Ureter (tissue), 1 donor: ENCODE measurements at regions not wholly inside any gene's neighbourhood (a gene's known extent, or its start where the extent isn't known, plus 50 kb on each side); places are given as distances from the start of the nearest gene placed in this dataset.

Source experiments
- DNase-seq: peaks from one replicate; pipeline ENCODE4 v3.0.0-alpha.2; 2020; ENCODE audit warnings: low spot score
- donor health status: DM: yes; HTN: yes; CAD: no.

DNA sequence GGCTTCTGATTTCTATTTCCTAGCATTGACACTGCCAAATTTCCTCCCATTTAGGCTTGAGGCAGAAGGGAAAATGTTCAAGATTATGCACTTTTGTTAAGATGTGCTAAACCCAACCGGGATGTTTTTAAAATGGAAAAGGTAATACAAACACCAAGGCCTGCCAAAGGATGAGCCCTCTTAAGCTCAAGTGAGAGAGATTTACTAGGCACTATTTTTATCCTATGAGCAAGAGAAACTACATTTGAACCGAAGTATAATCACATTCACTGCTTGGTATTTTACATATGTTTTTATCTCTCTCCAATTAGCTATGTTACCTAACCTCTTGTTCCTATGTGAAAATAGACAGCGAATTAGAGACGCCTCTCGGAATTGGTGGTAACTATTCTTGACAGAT is 295.8 kb downstream of the GABRB3 start:
- DNase-seq = no peak

DNA sequence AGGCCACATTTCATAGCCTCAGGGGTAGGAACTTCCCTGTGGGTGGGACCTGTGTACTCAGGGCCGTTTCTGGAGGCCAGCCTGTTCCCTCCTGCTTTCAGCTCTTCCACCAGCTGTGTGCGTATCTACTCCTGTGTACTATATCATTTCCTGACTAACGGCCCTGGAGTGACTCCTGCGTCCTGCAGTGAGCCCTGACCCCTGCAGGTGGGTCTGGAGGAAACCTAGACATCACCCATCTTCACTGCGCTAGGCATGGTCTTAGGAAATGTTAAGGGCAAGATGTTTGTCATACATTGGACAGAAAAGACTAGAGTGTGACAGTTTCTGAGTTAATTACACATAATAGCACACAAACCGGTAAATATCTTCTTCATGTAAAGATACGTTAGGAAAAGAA is 297.3 kb downstream of the GABRB3 start:
- no peak for DNase-seq

DNA sequence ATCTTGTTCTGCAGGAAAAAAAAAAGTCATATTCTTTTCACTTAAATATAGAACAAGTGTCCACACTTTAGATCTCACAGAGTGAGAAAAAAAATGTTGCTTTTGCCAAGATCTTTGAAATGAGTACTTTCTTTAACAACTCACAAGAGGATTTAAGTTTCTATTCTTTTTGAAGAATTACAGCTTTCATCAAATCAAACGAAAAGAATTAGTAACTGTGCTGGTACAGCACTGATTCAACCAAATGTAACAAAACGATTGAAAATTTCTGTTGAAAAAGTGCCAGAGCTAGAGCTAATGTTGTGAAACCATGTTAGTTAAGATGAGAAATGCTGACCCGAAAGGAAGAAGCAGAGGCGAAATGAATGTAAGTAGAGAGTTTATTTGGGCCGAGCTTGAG is 300.2 kb downstream of the GABRB3 start:
- no peak for DNase-seq

GRCh38 chr15:26461847-26462608 is 310.8 kb downstream of the GABRB3 start:
- DNase-seq = no peak

DNA sequence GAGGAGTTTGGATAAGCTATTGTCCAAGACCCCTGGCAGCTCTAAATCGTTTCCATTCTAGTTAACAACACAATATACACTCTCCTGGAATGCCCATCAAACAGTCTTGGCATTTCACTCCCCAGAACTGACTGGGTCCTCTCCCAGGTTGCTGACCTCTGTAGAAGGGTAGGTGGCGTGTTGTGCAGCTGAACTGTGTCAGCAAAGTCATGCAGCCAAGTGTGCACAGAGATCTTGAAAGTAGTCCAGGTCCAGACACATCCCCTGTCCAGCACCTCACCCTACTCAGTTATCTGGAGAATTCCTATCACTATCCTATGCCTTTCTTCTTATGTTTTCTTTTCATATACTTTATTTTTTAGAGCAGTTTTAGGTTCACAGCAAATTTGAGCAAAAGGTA is 312.7 kb downstream of the GABRB3 start:
- no peak for DNase-seq

DNA sequence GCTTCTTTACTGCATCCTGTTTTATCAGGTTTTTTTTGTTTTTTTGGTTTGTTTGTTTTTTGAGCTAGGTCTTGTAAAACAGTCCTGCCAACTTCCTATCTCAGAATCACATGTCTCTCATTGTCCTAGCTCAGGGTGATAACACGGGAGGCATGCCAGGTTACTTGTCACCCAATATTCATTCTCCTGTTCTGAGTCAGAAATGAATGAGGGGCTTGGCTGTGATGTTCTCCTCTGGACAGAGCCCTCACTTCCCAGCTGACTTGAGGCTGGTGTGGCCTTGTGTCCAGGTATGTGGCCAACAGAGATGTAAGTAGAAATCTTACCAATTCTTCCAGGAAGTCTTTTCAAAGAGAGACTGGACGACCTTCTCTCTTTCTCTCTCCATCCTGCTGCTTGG is 317.0 kb downstream of the GABRB3 start:
- DNase-seq = no peak

DNA sequence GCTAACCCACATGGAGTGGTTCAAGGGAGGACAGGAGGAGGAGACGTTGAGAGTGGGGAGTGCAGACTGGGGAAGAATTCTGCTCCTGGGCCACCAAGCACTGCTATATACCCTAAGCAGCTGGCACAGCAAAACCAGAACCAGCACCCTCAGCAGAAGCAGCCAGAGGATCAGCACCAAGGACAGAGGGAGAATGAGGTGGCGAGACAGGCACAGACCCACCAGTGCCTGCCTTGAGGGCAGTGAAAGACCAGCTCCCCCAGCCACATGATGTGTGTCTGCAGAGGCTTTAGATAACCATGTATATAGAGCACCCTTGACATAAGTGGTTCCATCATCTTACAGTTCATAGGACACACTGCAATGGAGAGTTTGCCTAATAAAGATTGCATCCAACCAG is 319.0 kb downstream of the GABRB3 start:
- no peak for DNase-seq

- DNase-seq = no peak
These were observed 320.9 kb downstream of the GABRB3 start for GRCh38 chr15:26451995-26452394.

- no peak for DNase-seq
These were observed 323.6 kb downstream of the GABRB3 start for GRCh38 chr15:26449291-26449690.

DNA sequence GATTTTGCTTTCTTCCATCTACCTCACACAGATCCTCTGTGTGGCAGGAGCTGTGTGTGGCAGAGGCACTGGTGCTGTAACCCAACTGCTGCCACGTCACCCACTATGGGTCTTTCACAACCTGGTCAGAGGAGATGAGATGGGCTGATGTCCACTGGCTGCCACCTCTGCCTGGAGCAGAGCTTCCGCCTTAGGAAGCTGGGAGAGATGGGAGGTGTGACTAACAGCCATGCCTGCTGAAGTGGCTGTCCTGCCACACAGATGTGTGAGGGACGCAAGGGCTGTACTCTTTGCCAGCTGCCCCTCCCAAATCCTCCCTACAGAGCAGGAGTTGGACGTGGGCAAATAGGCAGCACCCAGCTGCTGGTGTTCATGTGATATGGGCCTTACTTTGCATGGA is 329.5 kb downstream of the GABRB3 start:
- no peak for DNase-seq

DNA sequence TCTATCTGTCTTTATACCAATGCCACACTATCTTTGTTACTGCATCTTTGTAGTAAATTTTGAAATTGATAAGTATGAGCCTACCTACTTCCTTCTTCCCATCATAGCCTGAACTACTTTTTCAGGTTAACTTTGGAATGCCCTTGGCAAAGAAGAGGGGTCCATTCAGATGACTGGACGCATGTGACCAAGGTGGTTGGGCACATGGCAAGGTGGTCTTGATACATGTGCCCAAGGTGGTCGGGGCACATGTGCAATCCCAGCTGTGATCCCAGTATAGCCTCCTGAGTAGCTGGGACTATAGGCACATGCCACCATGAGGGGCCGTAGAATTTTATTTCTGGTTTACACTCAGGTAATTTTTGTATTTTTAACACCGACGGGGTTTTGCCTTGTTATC is 330.2 kb downstream of the GABRB3 start:
- no peak for DNase-seq

- no peak for DNase-seq
These were observed 333.2 kb downstream of the GABRB3 start for GRCh38 chr15:26439681-26440080.

DNA sequence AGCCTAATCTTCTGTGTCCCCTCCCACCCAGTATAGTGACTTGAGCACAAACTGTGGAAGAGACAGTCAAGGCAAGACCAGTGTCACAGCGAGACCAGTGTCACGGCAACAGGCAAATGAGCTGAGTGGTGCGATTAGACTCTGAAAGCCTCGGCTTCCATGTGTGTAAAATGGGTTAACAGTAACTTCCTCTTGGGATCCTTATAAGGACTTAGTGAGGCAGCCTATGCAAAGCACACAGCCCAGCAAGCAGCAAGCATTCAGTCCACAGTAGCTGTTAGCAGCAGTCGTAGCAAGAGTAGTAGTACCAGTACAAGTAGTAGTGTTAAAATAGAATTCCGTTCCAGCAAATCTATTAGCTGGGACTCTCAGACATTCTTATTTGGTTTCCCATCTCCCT is 334.1 kb downstream of the GABRB3 start:
- DNase-seq = no peak

GRCh38 chr15:26438316-26438715 is 334.6 kb downstream of the GABRB3 start:
- DNase-seq = no peak

DNA sequence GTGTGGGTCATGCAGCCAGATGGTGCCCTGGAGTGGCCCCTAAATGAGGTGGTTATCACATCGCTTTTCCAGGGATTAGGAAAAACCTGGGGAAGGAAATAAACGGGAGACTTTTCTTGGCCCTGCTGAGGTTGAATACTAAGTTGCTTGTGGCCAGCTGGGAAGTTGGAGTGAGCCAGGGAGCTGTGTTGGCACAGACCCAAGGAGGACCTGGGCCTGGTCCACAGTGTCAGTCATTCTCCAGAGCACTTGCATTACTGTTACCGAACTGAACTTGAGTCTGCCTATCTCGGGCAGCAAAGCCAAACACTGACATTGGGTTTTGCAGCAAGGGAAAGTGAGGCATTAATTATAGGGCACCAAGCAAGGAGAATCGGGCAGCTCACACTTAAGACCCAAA is 339.0 kb downstream of the GABRB3 start:
- no peak for DNase-seq

DNA sequence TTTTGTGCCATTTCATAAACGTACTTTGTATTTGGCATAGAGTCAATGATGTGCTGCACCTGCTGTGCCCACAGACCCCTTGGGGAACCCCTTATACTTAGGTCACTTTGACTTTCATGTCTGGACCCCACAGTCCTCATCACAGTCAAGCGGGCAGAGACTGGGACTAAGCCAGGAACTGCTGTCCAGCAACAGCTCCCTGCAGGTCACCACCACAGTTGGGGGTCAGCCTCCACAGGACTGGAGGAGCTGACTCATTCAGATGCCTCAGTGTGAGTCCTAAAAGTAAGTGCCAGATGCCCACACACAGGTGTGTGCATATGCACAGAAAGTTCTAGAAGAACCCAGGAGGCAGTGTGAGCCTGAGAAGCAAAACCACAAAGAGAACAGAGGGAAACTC is 339.8 kb downstream of the GABRB3 start:
- DNase-seq = no peak

DNA sequence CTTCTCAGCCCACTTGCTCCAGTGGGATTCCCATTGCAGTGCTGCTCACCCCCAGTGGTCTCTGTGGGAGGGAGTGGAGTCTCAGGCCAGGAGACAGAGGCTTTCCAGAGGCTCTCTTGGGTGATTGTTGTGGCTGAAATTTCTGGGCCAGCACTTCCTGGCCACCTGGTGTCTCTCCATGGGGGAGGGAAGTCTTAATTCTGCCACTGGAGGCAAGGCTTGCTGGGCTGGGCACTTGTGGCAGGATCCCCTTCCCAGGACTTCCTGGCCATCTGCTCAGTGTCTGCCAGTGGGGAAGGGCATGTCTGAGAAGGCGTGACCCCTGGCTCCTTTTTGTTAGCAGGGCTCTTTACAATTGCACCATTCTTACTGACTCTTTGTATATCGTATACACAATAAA is 351.8 kb downstream of the GABRB3 start:
- DNase-seq = no peak

- no peak for DNase-seq
These were observed 377.2 kb downstream of the GABRB3 start for GRCh38 chr15:26395624-26396023.

DNA sequence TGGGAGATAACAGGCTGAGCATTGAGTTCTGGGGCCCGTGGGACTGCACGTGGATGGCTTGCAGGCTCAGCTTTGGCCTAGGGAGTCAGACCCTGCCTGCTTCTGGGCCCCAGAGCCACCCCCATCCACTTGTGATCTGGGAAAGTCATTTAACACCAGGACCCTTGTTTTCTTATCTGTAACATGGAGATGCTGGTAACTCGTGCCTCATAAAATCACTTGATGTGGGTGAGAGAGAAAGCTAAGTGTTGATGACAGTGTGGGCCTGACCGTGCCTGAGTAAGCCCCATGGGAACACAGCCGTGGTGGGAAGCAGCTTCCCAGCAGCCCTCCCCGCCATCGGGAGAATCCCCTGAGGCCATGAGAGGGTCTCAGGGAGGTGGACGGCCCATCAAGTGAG is 378.1 kb downstream of the GABRB3 start:
- no peak for DNase-seq

- DNase-seq = no peak
These were observed 379.9 kb downstream of the GABRB3 start for GRCh38 chr15:26392956-26393355.

DNA sequence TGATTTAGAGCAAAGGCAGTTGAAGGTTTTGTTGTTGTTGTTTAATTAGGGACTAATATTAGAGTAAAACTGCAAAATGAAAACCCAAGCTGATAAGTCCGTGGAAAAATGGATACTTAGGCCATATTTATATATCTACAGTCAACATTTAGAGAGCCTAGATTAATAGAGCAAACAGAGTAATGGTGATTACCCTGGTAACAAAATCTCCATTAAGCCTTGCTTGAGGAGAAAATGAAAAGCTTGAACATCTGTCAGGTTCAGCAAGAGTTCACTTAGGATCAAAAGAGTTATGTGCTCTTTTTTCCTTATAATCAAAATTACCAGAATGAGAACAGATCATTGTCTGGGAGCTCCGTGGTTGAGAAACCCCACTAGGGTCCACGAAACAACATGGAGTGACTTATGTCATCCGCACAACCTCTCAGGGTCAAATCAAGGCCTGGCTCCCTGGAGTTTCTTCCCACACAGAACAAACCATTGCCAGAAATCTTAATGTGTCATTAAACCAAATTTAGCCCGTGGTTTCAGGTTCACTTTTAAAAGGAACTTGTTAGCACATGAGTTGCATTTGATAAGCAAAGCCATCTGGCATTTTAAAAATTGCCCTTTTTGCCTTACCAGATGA is 381.2 kb downstream of the GABRB3 start:
- DNase-seq = no peak

DNA sequence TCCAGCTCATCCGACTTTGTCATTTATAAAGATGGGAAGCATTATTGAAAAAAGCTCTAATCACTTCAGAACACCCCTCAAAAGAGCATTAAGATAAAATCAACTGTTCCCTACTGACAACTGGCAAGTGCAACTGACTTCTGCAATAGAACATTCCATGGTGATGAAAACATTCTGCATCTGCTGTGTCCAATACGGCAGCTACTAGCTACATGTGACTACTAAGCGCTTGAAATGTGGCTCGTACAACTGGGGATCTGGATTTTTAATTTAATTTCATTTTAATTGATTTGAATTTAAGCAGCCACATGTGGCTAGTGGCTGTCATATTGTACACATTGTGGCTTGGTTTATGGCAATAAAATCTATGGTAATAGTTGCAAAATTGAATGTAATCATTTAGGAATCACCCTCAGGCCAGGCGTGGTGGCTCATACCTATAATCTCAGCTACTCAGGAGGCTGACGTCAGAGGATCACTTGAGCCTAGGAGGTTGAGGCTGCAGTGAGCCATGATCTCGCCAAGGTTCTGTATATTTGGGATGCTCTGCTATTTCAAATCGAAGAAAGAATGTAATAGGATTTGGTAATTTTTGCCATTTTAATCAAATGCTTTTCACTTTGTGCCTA is 390.3 kb downstream of the GABRB3 start:
- no peak for DNase-seq

DNA sequence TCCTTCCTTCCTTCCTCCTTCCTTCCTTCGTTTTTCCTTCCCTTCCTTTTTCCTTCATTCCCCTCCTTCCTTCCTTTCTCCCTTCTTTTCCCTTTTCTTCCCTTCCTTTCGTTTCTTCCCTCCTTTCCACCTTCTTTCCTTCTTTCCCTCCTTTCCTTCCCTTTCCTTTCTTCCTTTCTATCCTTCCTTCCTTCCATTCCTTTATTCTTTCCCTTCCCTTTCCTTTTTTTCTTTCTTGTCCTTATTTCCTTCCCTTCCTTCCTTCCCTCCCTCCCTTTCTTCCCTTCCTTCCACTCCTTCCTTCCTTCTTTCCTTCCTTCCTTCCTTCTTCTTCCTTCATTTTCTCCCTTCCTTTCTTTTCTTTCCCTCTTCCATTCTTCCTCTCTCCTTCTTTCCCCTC is 394.6 kb downstream of the GABRB3 start:
- no peak for DNase-seq
